ENCODE measurements at regions not wholly inside any gene's neighbourhood (a gene's known extent, or its start where the extent isn't known, plus 50 kb on each side); places are given as distances from the start of the nearest gene placed in this dataset.

DNA sequence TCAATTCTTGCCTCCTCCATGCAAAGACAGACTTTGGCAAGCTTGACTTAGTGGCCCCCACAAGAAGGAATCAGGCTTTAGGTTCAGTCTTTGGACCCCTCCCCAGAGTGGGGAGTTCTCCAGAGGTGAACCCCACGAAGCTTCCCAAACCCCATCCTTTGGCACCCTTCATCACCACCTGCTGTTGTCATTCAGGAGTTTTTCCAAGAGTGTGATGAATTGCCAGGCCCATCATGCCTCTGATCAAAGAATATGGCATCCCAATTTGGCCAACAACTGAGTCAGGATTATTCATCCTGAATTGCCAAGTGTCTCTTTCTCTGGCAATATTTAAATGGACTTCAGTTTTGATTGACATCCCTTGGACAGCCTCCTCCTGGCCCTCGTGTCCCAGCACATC, 404.7 kb upstream of the MKI67 start:
- intact Hi-C loops (cut with micrococcal nuclease) (loop anchor here (10.0 kb wide), 1 partner anchor 266 kb away; no protein-coding TSS in a partner anchor), dilution Hi-C loops (cut with MboI; ENCODE audit: extremely low pct_ligation_motif_present, low sequenced_read_pairs) (no loop called here)
- ChIA-PET POLR2A (no interaction called here), CTCF (no interaction called here)
- no peak overlapping the region for H3K27ac ChIP-seq (ENCODE audit: insufficient read depth, low read depth, low read length)
- no peaks in the 10 kb centered on the region for H3K79me2 ChIP-seq (ENCODE audit: control insufficient read depth, insufficient read depth, low read length)
- no peaks in the 10 kb centered on the region for H3K27me3 ChIP-seq (ENCODE audit: control insufficient read depth in 2 of 2, insufficient read depth in 2 of 2, low read length in 2 of 2)
- H3K9me1 ChIP-seq (replicated peaks; ENCODE audit: control insufficient read depth, extremely low read depth, insufficient read depth, low read length): no peaks in the 10 kb centered on the region
- no peaks in the 10 kb centered on the region for H3K4me1 ChIP-seq (ENCODE audit: control insufficient read depth, extremely low read depth, insufficient read depth, low read length)
- no peak overlapping the region for H2AFZ ChIP-seq (ENCODE audit: low read depth, low read length)
- H4K20me1 ChIP-seq (replicated peaks; ENCODE audit: control insufficient read depth, extremely low read depth, insufficient read depth, low read length): no peaks in the 10 kb centered on the region
- no peaks in the 10 kb centered on the region for H3K9me3 ChIP-seq (replicated peaks; ENCODE audit: control insufficient read depth, insufficient read depth, low read length)
- no TSS peak for BruUV-seq (replicated peaks)
- no peaks in the 10 kb centered on the region for H3K36me3 ChIP-seq (ENCODE audit: control insufficient read depth in 2 of 2, extremely low read depth in 1 of 2, insufficient read depth in 2 of 2, low read length in 2 of 2)
- H3K9ac ChIP-seq (replicated peaks; ENCODE audit: extremely low read depth, insufficient read depth, low read length): no peak overlapping the region
- no peak for FAIRE-seq
- H3K4me2 ChIP-seq (ENCODE audit: insufficient read depth, low read length): no peak overlapping the region
- H3K4me3 ChIP-seq (replicated peaks in 1 of 3; ENCODE audit: insufficient read depth in 1 of 3, low read depth in 1 of 3, low read length in 3 of 3): no peak overlapping the region
- no peak for DNase-seq (ENCODE audit: low read depth, low spot score)
- TF ChIP-seq MYC (IDR thresholded peaks at IDR 0.05; ENCODE audit: low read depth, low read length) (no peak), FOS (IDR thresholded peaks at IDR 0.05; ENCODE audit: borderline replicate concordance, insufficient read depth, low read length) (no peak), GATA2 (IDR thresholded peaks at IDR 0.05; ENCODE audit: insufficient read depth, insufficient read length, low read depth, low read length) (no peak), JUN (IDR thresholded peaks at IDR 0.05; ENCODE audit: borderline replicate concordance, insufficient read depth, insufficient read length, low read depth) (no peak), POLR2AphosphoS5 (IDR thresholded peaks at IDR 0.05; ENCODE audit: insufficient read depth, low read depth, low read length) (no peak), POLR2A (IDR thresholded peaks at IDR 0.05; ENCODE audit: low read depth, low read length) (no peak), EZH2 (IDR thresholded peaks at IDR 0.05; ENCODE audit: borderline replicate concordance, low read depth, low read length, severe bottlenecking) (no peak)
- TF ChIP-seq, protein P1, sequence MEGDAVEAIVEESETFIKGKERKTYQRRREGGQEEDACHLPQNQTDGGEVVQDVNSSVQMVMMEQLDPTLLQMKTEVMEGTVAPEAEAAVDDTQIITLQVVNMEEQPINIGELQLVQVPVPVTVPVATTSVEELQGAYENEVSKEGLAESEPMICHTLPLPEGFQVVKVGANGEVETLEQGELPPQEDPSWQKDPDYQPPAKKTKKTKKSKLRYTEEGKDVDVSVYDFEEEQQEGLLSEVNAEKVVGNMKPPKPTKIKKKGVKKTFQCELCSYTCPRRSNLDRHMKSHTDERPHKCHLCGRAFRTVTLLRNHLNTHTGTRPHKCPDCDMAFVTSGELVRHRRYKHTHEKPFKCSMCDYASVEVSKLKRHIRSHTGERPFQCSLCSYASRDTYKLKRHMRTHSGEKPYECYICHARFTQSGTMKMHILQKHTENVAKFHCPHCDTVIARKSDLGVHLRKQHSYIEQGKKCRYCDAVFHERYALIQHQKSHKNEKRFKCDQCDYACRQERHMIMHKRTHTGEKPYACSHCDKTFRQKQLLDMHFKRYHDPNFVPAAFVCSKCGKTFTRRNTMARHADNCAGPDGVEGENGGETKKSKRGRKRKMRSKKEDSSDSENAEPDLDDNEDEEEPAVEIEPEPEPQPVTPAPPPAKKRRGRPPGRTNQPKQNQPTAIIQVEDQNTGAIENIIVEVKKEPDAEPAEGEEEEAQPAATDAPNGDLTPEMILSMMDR (IDR thresholded peaks at IDR 0.05; ENCODE audit: extremely low read depth in 1 of 2, insufficient read depth in 1 of 2, low read depth in 1 of 2, low read length in 2 of 2): no peak
- TF ChIP-seq, protein P2, sequence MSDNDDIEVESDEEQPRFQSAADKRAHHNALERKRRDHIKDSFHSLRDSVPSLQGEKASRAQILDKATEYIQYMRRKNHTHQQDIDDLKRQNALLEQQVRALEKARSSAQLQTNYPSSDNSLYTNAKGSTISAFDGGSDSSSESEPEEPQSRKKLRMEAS (IDR thresholded peaks at IDR 0.05; ENCODE audit: insufficient read depth, insufficient read length): no peak
